HPDE6-E6E7 (cell line): ENCODE measurements at regions not wholly inside any gene's neighbourhood (a gene's known extent, or its start where the extent isn't known, plus 50 kb on each side); places are given as distances from the start of the nearest gene placed in this dataset.
A peak's percentile ranks its signal among the peaks of the same experiment; 100 is the strongest.
"Not testable (repeated sequence)": the region's sequence is repeated elsewhere in the genome, so short reads cannot be mapped to it uniquely, and the experiment has no call there.

Experiments used
- DNase-seq: peaks from one replicate; pipeline ENCODE4 v3.0.0; 2011; ENCODE audit warnings: missing footprints; ENCODE audit errors: extremely low spot score

DNA sequence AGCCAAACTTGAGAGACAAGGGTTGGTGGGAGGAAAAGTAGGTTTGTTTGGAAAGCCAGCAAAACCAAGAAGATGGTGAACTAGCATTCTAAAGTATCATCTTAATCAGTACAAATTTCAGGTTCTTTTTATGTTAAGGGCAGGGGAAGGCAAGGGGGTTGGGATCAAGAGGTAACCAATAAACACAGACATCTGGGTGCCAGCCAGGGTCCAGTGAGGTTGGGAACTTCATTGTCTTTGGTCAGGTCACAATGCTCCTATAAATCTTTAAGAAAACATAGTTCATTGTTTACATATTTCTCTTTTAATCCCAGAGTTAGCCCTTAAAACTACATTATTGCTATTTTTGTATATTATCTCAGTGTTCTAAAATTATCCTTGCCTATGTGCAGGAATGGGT is 126.2 kb upstream of the NR5A2 start:
- DNase-seq = no peak

DNA sequence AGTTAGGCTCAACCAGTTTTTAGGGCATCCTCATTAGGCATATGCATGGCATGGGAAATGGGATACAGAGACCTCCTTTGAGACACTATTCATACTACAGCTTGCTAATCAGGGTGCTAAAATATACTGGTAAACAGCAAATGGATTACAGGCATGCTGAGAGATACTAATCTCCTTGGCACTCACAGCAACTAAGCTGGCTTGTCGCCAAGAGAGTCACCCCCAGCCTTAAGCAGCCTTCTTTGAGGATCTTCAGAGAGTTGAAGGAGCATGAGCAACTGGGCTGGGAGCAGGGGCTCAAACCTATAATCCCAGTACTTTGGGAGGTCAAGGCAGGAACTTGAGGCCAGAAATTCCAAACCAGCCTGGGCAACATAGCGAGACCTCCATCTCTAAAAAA is 120.1 kb upstream of the NR5A2 start:
- no peak for DNase-seq

DNA sequence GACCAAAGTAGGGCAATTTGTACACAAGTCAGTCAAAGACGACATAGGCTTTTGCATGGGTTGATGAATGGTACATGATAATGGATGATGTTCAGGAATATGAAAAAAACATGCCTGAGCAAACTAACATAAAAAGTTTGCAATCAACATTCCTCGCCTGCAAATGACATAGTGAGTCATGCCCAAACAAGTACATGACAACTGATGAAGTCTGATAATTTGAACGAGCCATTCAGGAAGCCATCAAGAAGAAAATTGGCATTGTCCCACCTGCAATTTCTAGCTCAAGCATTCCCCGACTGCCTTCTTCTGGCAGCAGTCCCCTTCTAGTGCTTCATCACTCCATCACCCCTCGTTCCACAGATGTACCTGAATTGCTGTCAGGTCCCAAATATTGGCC is 118.4 kb upstream of the NR5A2 start:
- DNase-seq = peak; percentile 19

DNA sequence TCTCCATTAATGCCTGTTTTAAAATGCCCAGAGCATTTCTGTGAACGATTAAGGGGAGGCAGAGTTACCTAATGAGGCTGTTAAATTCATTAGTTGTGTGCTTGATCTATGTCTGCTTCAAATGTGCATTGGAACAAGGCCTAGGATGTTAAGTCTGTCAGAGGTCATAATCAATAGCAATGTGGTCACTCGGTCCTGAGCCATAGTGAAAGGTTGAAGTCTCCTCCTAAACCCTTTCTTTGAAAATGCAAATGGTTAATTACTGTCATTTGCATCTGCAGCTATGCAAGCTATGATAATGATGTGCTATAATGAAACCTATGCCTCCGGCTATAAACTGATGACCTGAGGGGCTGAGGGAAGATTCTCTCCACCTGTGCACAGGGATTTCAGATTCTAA is 114.2 kb upstream of the NR5A2 start:
- no peak for DNase-seq

DNA sequence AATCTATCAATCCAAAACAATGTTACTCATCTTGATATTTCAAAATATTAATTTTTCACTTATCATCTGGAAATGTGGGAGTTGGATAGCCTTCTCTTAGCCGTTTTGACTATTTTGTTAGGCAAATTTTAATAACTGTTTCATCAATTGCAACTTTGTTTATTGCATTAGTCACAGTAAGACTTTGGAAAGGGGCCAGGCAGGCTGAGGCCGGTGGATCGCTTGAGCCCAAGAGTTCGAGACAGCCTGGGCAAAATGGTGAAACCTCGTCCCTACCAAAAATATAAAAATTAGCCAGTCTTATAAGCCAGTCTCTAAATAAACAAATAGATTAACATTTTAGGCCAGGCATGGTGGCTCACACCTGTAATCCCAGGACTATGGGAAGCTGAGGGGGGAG is 113.0 kb upstream of the NR5A2 start:
- DNase-seq = no peak

DNA sequence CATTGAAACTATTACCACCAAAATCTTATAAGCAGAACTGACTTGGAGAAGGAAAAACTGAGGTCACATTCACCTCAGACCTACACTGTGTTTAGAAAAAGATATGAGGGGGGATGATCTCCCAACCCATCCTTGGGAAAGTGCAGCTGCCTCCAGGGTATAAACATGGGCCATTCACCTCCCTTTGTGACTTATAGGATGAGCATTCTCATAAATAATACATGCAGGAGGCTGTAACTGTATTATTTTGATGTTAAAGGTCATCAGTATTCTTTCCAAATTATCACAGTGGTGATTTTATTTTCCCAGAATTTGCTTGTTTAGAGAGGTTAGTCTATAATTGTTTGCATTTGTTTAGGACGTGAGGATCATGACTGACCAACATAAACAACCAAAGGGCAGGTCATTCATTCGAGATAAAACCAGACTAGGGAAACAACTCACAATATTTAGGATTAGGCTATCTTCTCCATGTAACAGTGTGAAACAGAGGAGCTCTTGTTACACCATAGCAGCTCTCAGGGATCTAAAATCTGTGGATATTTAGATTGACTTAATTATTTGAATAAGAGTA is 109.2 kb upstream of the NR5A2 start:
- DNase-seq = no peak

DNA sequence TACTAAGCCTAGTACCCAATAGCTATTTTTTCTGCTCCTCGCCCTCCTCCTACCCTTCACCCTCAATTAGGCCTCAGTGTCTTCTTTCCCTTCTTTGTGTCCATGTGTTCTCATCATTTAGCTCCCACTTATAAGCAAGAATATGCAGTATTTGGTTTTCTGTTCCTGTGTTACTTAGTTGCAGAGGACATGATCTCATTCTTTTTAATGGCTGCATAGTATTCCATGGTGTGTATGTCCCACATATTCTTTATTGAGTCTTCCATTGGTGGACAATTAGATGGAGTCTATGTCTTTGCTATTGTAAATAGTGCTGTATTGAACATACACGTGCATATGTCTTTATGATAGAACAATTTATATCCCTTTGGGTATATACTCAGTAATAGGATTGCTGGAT is 106.9 kb upstream of the NR5A2 start:
- DNase-seq = no peak

DNA sequence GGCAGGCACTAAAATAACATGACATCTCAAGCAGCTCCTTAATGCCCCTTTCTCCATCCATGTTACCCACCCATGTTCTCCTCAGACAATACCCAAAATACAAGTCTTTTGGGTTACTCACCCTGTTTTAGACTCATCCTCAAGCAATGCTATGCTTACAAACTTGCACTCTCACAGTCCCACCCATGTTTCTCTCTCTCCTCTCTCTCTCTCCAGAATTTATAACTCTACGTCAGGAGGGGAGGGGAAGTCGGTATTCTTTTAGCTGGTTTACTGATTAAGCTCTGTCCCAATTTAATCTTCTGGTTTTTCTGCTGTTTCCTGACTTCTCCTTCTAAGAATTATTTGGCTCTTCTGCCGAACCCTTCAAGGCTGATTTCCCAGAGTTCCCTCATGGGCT is 98.0 kb upstream of the NR5A2 start:
- no peak for DNase-seq

DNA sequence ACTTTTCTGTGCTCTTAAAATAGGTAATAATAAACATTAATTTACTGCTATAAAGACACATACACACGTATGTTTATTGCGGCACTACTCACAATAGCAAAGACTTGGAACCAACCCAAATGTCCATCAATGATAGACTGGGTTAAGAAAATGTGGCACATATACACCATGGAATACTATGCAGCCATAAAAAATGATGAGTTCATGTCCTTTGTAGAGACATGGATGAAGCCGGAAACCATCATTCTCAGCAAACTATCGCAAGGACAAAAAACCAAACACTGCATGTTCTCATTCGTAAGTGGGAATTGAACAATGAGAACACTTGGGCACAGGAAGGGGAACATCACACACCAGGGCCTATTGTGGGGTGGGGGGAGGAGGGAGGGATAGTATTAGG is 97.4 kb upstream of the NR5A2 start:
- not testable (repeated sequence) for DNase-seq

DNA sequence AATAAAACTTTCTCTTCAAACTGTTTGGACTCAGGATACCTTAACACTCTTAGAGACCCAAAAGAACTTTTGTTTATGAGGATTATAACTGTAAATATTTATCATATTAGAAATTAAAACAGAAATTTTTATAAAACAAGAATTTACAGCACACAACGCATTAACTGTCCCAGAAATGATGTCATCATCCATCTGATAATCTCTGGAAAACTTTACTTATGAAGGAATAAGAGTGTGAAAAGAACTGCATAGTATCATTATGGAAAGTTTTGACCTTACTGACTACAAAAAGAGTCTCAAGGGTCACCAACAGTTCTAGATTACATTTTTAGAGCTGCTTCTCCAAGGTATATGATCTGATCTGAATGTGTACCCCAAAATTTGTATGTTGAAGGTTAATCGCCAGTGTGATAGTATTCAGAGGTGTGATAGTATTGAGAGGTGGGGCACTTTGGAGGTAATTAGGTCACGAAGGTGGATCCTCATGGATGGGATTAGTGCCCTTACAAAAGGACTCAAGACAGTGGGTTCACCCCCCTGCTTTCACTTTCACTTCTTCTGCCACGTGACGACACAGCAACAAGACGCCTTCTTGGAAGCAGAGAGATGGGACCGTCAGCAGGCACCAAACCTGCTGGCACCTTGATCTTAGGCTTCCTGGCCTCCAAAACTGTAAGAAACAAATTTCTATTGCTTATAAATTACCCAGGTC is 95.7 kb upstream of the NR5A2 start:
- DNase-seq = no peak

DNA sequence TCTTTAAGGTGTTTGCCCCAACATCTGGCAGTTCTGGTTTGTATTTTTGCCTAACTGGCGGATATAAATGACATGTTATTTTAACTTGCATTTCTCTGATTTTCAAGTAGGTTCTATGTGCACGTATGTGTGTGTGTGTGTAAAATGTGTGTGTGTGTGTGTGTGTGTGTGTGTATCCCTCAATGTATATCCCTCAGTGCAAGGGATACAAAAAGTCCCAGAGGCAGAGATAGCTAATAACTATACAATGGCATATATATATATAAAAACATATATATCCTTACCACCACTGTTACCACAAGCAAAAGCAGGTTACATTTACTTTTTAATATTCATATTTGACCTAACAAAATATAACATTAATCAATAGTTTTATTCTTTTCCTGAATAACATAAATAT is 95.0 kb upstream of the NR5A2 start:
- DNase-seq = no peak

DNA sequence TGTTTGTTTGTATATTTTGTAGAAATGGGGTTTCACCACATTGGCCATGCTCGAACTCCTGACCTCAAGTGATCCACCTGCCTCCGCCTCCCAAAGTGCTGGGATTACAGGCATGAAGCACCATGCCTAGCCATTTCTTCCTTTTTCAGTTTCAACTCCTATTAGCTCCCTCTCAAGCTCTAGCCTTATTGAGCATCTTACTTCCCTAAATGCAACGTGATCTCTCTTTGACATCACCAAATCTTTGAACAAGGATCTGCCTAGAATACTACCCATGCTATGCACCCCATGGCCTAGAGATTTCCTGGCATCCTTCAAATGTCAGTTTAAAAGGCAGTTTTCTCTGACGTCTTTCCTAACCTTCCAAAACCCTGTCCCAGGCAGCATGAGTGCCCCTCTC is 91.1 kb upstream of the NR5A2 start:
- no peak for DNase-seq

DNA sequence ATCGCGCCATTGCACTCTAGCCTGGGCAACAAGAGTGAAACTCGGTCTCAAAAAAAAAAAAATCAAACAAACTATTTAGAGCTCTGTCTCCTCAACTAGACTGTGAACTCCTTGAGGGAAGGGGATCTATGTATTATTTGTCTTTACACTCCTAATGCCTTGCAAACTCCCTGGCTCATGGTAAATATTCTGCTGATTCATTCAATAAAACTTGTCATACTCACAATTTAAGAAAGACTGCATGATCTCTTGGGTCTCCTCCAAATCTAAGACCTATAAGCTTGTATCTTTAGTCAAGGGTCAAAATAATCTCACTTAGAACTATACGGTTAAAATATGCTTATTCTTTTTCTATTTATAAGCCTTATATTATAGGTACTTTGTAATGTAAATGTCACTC is 90.3 kb upstream of the NR5A2 start:
- DNase-seq = no peak

DNA sequence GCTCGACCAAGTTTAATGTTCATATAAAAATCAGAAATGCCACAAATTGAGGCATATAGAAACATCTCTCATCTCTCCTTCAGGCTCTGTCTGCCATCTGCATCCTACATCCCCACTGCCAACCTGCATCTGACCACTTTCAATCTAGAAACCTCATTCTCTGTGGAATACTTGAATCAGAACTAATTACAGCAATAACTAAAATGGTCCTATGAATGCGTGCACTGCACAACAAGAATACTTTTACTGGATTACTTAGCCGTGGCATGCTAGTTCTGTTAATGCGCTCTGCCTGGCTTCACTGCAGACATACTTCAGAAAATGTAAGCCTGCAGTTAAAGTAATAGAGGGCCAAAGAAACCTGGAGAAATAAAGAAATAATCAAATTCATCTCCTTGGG is 89.8 kb upstream of the NR5A2 start:
- no peak for DNase-seq

DNA sequence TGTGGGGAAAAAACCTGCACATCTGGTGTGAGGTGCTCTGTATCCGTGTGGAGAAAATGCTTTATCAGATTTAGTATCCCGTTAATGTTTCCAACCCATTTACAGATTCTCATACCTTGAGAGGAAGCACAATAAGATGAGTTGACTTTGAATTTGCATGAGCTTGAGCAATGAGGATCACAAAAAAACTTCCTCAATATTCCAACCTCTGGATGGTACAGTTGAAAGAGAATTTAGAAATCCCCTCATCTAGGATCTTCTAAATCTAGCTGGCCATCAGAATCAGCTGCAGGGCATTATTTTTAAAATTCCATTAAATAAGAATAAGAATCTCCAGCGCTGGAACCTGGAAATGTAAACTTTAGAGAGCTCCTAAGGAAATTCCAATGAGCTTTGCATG is 82.5 kb upstream of the NR5A2 start:
- DNase-seq = no peak

DNA sequence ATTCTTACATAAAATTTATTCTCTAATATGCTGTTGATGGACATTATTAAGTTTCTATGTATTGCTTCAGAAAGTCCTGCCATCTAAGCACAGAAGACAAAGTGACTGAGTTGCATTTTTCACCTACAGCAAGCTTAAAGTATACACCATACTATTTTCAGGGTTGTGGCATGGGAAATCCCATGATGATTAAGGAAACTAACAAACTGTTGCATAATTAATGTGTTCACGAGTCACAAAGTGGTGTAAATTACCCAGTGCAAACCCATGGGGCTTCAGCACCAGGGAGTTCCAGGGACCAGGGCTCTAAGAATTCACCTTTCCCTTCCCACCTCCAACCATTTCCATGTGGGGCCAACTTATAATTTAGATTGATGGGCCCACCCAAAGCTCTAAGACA is 81.9 kb upstream of the NR5A2 start:
- DNase-seq = no peak

DNA sequence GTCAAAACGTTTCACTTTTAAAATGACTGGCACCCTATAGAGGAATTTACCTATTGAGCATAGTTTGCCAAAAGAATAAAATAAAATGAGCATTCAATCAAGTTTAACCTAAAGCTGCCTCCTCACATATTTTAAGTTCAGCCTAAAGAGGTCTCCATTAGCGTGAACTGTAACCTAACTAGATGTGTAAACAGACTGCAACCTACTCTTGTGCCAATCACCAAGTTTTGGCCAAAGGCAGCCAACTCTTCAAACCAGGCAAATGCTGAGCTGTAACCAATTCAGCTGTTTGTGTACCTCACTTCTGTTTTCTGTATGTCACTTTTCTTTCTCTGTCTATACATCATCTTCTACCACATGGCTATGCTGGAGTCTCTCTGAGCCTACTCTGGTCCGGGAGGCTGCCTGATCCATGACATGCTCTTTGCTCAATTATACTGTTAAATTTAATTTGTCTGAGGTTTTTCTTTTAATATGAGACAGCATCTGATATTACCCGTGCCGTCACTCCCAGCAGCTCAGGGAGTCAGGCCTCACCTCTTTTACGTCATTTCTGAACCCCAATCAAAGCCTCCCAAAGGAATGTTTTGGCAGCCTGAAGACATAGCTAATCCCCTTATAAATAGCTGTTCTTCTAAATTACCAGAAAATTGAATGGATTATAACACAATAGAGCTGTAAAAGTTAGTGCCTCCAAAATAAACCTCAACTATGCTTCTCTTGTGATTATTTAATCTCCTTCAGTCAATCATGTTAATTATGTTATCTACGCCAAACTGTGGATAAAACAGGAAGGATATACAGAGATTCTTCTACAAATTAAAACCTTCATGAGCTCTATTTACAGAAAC is 81.0 kb upstream of the NR5A2 start:
- no peak for DNase-seq

DNA sequence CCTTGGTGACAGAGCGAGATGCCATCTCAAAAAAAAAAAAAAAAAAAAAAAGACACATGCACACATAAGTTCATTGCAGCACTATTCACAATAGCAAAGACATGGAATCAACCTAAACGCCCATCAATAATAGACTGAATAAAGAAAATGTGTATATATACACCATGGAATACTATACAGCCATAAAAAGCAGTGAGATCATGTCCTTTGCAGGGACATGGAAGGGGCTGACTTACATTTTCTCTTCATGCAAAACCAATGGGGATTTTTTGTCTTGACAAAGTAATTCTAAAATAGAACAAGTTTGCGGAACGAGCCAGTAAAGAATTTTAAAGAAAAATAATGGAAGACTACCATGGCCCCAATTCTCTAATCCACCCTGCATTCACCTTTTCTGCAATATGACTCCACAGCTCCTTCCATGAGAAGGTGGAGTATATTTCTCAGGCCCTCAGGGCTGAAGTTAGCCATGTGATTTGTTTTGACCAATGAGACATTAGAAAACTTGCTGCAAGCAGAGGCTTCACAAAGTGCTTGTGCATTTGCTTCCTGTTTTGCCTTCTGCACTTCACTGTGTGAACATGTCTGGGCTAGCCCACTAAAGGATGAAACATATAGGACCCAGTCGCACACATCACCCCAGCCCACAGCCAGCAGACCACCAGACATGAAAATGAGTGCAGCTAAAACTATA is 78.8 kb upstream of the NR5A2 start:
- DNase-seq = peak; percentile 29

DNA sequence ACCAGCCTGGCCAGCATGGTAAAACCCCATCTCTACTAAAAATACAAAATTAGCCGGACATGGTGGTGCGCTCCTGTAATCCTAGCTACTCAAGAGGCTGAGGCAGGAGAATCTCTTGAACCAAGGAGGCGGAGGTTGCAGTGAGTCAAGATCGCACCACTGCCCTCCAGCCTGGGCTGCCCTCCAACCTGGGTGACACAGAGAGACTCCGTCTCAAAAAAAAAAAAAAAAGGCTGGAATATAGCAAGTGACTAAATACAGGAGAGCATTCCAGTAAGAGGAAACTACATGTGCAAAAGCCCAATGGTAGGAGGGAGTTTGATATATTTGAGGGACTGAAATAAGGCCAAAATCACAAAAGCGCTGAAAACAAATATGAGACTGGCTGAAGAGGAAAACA is 76.5 kb upstream of the NR5A2 start:
- not testable (repeated sequence) for DNase-seq

DNA sequence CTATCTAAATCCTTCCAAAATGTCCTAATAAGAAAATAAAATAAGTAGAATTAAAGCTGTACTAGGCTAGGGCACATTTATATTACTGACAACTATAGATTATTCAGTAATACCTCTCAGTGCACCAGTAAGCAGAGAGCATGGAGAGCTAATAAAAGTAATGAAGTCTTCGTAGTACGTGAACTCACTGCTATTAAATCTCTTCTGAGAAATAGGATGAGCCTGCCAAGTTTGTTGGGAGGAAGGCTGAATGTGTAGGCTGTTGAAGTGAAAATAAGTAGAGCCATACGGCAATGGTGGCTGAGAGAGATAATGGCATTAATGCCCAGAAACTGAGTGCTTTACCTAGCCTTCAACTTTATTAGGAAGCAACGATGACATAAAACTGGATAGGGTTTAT is 73.9 kb upstream of the NR5A2 start:
- DNase-seq = no peak

DNA sequence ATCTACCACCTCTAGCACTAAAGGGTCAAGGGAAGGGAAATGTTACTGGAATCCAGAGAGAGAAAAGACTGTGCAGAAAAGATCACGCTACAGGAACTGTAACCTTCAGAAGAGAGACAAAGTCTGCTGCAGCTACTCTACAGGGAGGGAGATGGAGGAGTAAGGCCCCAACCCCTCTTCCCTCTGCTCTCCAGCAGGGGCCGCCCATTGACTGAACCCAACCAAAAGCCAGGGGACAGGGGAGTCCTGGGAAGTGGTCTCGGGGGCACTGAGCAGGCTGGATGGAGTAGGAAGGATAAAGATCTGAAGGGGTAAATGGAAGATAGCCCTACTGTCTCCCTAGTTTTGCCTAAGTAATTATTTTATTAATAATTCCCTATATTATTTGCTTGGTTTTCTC is 72.8 kb upstream of the NR5A2 start:
- DNase-seq = no peak

DNA sequence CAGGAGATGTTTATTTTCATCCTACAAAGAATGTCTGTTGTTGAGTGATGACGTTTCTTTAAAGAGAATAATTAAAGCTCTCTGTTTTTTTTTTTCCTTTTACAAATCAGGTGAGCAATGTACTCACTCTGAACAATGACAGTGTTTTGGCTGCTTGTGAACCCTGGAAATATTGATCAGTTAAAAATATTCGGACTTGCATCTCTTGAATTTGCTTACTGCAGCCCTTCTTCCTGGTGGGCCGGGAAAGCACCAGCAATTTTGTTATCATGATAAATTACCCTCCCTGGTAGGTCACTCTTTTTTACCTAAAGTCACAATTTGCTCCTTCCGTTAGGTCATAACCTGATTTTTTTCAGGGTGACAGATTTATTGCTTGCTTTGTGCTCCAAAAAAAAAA is 72.3 kb upstream of the NR5A2 start:
- no peak for DNase-seq

DNA sequence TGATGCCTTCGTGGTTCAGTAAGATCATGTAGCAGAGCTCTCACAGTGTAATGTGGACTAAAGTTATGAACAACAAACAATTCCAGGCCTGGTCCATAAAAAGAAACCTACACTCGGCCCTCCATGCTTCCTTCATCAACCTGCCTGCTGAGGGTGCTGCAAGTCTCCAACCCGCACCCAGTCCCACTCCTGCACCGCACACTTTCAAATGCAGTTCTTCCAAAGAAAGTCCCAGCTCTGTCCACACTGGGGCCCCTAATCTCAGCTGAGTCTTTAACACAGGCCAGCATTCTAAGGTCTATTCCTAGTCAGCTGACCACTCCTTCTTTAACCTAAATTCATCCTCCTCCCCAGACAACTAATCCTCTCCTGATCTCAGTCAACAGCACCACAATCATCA is 71.5 kb upstream of the NR5A2 start:
- DNase-seq = no peak
